NB4 (cell line): ENCODE measurements at regions not wholly inside any gene's neighbourhood (a gene's known extent, or its start where the extent isn't known, plus 50 kb on each side); places are given as distances from the start of the nearest gene placed in this dataset.

Experiments used
- CTCF ChIP-seq: IDR thresholded peaks from one replicate; pipeline ENCODE4 v1.5.1; 2012; ENCODE audit warnings: low read depth, low read length
- POLR2A ChIP-seq: IDR thresholded peaks from 2 replicates; pipeline ENCODE4 v1.6.1; 2011; ENCODE audit warnings: mild to moderate bottlenecking; ENCODE audit not compliant: insufficient read length; ENCODE audit errors: extremely low read depth

GRCh38 chr4:144421056-144421455, 224.9 kb upstream of the HHIP start:
- no peak for TF ChIP-seq POLR2A
- TF ChIP-seq CTCF: no peak
